ENCODE measurements at regions not wholly inside any gene's neighbourhood (a gene's known extent, or its start where the extent isn't known, plus 50 kb on each side); places are given as distances from the start of the nearest gene placed in this dataset.

GRCh38 chr18:38458698-38459097, 893.1 kb upstream of the CELF4 start:
- intact Hi-C loops (cut with micrococcal nuclease), result no loop called here
- no peaks in the 10 kb centered on the region for H3K4me1 Mint-ChIP-seq (ENCODE audit: insufficient read depth, unreplicated experiment)
- POLR2A ChIA-PET, result interaction anchor here (0.7 kb wide), 1 partner anchor 114 kb away, joined by 3 read pairs; no protein-coding TSS in a partner anchor
- no peaks in the 10 kb centered on the region for H3K9me3 Mint-ChIP-seq (ENCODE audit: unreplicated experiment)
- TF ChIP-seq, protein P1, sequence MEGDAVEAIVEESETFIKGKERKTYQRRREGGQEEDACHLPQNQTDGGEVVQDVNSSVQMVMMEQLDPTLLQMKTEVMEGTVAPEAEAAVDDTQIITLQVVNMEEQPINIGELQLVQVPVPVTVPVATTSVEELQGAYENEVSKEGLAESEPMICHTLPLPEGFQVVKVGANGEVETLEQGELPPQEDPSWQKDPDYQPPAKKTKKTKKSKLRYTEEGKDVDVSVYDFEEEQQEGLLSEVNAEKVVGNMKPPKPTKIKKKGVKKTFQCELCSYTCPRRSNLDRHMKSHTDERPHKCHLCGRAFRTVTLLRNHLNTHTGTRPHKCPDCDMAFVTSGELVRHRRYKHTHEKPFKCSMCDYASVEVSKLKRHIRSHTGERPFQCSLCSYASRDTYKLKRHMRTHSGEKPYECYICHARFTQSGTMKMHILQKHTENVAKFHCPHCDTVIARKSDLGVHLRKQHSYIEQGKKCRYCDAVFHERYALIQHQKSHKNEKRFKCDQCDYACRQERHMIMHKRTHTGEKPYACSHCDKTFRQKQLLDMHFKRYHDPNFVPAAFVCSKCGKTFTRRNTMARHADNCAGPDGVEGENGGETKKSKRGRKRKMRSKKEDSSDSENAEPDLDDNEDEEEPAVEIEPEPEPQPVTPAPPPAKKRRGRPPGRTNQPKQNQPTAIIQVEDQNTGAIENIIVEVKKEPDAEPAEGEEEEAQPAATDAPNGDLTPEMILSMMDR (IDR thresholded peaks at IDR 0.05; ENCODE audit: unreplicated experiment), result no peak
- no peaks in the 10 kb centered on the region for H3K27me3 Mint-ChIP-seq (ENCODE audit: insufficient read depth, unreplicated experiment)
- no peak for DNase-seq (ENCODE audit: unreplicated experiment)
- no peaks in the 10 kb centered on the region for H3K36me3 Mint-ChIP-seq (ENCODE audit: insufficient read depth, unreplicated experiment)
- H3K27ac Mint-ChIP-seq (ENCODE audit: low read depth, unreplicated experiment), result no peak overlapping the region
- CTCF ChIA-PET, result interaction anchor here (0.6 to 0.7 kb wide), 2 partner anchors 603 to 1132 kb away, joined by 3 read pairs; no protein-coding TSS in a partner anchor
- BruUV-seq (replicated peaks), result no TSS peak
- no peak overlapping the region for H3K4me3 Mint-ChIP-seq (ENCODE audit: unreplicated experiment)

DNA sequence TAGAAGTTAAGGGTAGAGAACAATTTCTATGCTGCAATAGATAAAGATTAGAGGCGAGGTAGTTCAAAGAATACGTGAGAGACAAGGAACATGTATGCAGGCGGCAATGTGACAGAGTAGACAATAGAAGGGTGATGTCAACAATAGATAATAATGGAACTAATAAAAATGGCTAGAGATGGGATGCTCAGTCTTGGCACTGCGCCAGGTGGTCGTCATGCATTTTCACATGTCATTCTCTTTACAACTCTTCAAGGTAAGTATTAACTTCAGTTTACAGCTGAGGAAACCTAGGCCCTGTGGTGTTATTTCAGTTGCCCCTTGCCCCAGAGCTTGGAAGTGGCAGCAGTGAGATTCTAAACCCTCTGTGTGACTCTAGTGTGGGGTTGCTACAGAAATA, 890.7 kb upstream of the CELF4 start:
- ChIA-PET CTCF (no interaction called here), POLR2A (no interaction called here)
- Mint-ChIP-seq H3K4me3 (ENCODE audit: unreplicated experiment) (no peak overlapping the region), H3K27ac (ENCODE audit: low read depth, unreplicated experiment) (no peak overlapping the region), H3K27me3 (ENCODE audit: insufficient read depth, unreplicated experiment) (no peaks in the 10 kb centered on the region), H3K36me3 (ENCODE audit: insufficient read depth, unreplicated experiment) (no peaks in the 10 kb centered on the region), H3K4me1 (ENCODE audit: insufficient read depth, unreplicated experiment) (no peaks in the 10 kb centered on the region), H3K9me3 (ENCODE audit: unreplicated experiment) (no peaks in the 10 kb centered on the region)
- no peak for DNase-seq (ENCODE audit: unreplicated experiment)
- TF ChIP-seq, protein P1 (IDR thresholded peaks at IDR 0.05; ENCODE audit: unreplicated experiment), result no peak
- intact Hi-C loops (cut with micrococcal nuclease), result no loop called here
- BruUV-seq (replicated peaks), result no TSS peak

DNA sequence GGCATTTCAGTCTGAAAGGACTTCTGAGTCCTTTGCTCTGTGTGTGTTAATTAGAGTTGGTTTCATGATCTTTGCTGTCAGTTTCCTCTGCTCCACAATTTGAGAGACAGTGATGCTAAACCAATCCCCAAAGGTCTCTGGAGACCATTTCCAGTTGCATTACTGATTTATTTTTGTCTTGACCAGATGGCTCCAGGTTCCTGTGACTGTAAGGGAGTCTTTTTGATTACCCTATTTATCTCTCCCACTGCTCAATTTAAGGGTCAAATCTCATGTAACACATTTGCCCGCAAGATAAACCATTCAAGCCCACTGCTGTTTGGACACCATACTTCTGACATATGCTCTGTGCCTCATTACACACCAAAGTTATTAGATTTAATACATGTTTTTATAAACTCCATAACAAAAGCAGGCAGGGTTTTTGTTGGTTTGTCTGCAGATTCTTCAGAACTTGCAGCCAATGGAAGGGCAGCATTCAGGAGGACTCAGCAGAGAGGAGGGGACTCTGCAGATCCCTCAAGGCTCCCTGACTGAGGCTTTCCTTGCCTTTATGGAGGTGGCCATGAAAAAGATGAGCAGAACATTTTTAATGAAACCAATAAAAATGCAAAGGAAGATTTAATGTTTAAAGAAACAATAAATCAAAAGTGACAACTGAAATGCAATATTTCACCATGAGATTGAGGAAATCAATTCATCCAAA, 889.3 kb upstream of the CELF4 start:
- no TSS peak for BruUV-seq (replicated peaks)
- Mint-ChIP-seq H3K9me3 (ENCODE audit: unreplicated experiment) (no peaks in the 10 kb centered on the region), H3K4me1 (ENCODE audit: insufficient read depth, unreplicated experiment) (no peaks in the 10 kb centered on the region), H3K4me3 (ENCODE audit: unreplicated experiment) (no peak overlapping the region), H3K27me3 (ENCODE audit: insufficient read depth, unreplicated experiment) (no peaks in the 10 kb centered on the region), H3K36me3 (ENCODE audit: insufficient read depth, unreplicated experiment) (no peaks in the 10 kb centered on the region), H3K27ac (ENCODE audit: low read depth, unreplicated experiment) (no peak overlapping the region)
- DNase-seq (ENCODE audit: unreplicated experiment), result no peak
- ChIA-PET CTCF (no interaction called here), POLR2A (interaction anchor here (0.7 kb wide), 1 partner anchor 9 kb away, joined by 4 read pairs; no protein-coding TSS in a partner anchor)
- intact Hi-C loops (cut with micrococcal nuclease), result no loop called here
- TF ChIP-seq, protein P1 (IDR thresholded peaks at IDR 0.05; ENCODE audit: unreplicated experiment), result no peak

DNA sequence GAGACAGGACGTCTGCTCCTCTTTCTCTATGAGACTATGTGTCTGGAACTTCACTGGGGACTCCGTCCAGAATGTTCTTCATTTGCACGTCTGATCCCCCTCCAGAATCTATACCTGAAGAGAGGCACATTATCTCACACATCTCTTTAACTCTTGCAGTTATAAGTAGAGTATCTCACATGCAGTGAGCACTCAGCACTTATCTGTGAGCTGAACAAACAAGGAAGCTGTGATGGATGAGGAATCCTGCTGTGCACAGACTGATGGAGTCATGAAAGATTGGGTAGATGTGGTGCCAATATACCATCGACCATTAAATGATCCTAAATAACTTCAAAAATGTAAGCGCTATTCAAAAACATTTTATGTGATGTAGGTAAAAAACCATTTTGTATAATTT, 888.3 kb upstream of the CELF4 start:
- Mint-ChIP-seq H3K27ac (ENCODE audit: low read depth, unreplicated experiment) (no peak overlapping the region), H3K4me3 (ENCODE audit: unreplicated experiment) (no peak overlapping the region), H3K27me3 (ENCODE audit: insufficient read depth, unreplicated experiment) (no peaks in the 10 kb centered on the region), H3K4me1 (ENCODE audit: insufficient read depth, unreplicated experiment) (no peaks in the 10 kb centered on the region), H3K36me3 (ENCODE audit: insufficient read depth, unreplicated experiment) (no peaks in the 10 kb centered on the region), H3K9me3 (ENCODE audit: unreplicated experiment) (peaks cover 5% of the 10 kb centered on the region)
- no TSS peak for BruUV-seq (replicated peaks)
- ChIA-PET POLR2A (no interaction called here), CTCF (no interaction called here)
- DNase-seq (ENCODE audit: unreplicated experiment), result no peak
- TF ChIP-seq, protein P1 (IDR thresholded peaks at IDR 0.05; ENCODE audit: unreplicated experiment), result no peak
- intact Hi-C loops (cut with micrococcal nuclease), result no loop called here

Data from MCF 10A (cell line).